A673 (cell line): ENCODE measurements at regions not wholly inside any gene's neighbourhood (a gene's known extent, or its start where the extent isn't known, plus 50 kb on each side); places are given as distances from the start of the nearest gene placed in this dataset.

ENCODE experiments used
- BruUV-seq: library from RNA; stranded (reverse); fragments of 400-500 nt; replicated peaks from 2 replicates; lab custom pipeline; 2021; lab: Mats Ljungman, UMichigan
- CTCF ChIA-PET: fragments of 300-600 bp; sonication (Branson Sonifier 250); formaldehyde crosslinking; loops from one replicate; lab custom pipeline; 2022; ENCODE audit warnings: antibody characterized with exemption; lab: Charles Lee
- POLR2A ChIA-PET: fragments of 300-600 bp; sonication (Branson Sonifier 250); formaldehyde crosslinking; loops from one replicate; lab custom pipeline; 2022; ENCODE audit warnings: antibody characterized with exemption; ENCODE audit not compliant: low non-redundant PET; lab: Charles Lee
- DNase-seq: peaks from one replicate; pipeline ENCODE4 v3.0.0-alpha.2; 2015; ENCODE audit warnings: low spot score
- H3K27ac ChIP-seq: fragments of 200-600 bp; sonication (generic); 2 replicates; pipeline ENCODE4 v1.5.1; 2016; ENCODE audit warnings: mixed run types, low read depth, mild to moderate bottlenecking, mixed read lengths, antibody characterized with exemption, low read length; ENCODE audit not compliant: poor library complexity, severe bottlenecking
- H3K27me3 ChIP-seq: fragments of 200-600 bp; sonication (generic); replicated peaks from 2 replicates; pipeline ENCODE4 v1.6.1; 2017; ENCODE audit warnings: mixed run types, low read depth, mild to moderate bottlenecking, mixed read lengths, antibody characterized with exemption, low read length; ENCODE audit not compliant: insufficient read depth, poor library complexity
- H3K36me3 ChIP-seq: fragments of 200-600 bp; sonication (generic); 2 replicates; pipeline ENCODE4 v1.6.1; 2016; ENCODE audit warnings: mixed run types, mild to moderate bottlenecking, mixed read lengths, antibody characterized with exemption, low read length; ENCODE audit not compliant: insufficient read depth, poor library complexity, severe bottlenecking
- H3K4me1 ChIP-seq: fragments of 200-600 bp; sonication (generic); 2 replicates; pipeline ENCODE4 v1.6.1; 2017; ENCODE audit warnings: mixed run types, mild to moderate bottlenecking, mixed read lengths, antibody characterized with exemption, low read length; ENCODE audit not compliant: insufficient read depth, poor library complexity, severe bottlenecking
- H3K4me3 ChIP-seq: fragments of 200-600 bp; sonication (generic); 2 replicates; pipeline ENCODE4 v1.5.1; 2016; ENCODE audit warnings: low read depth, mixed run types, mild to moderate bottlenecking, mixed read lengths, low read length; ENCODE audit not compliant: poor library complexity, severe bottlenecking
- H3K9me3 ChIP-seq: fragments of 200-600 bp; sonication (generic); 2 replicates; pipeline ENCODE4 v1.6.1; 2016; ENCODE audit warnings: mixed run types, low read depth, mild to moderate bottlenecking, mixed read lengths, antibody characterized with exemption, low read length; ENCODE audit not compliant: poor library complexity, severe bottlenecking
- EZH2 ChIP-seq: fragments of 200-600 bp; sonication (generic); IDR thresholded peaks from 2 replicates; pipeline ENCODE4 v1.6.1; 2017; ENCODE audit warnings: borderline replicate concordance, low read depth, mild to moderate bottlenecking, mixed read lengths, antibody characterized with exemption, low read length; ENCODE audit not compliant: poor library complexity, severe bottlenecking
- intact Hi-C: fragments of 100-400 bp; cut with micrococcal nuclease; formaldehyde crosslinking; loops from one replicate; pipeline ENCODE4 v1.10.0; 2022; ENCODE audit not compliant: unreplicated experiment
- TF ChIP-seq, protein P1 (sequence below): fragments of 300-800, 200-600 bp; sonication (generic); conservative IDR thresholded peaks from 2 replicates; pipeline ENCODE4 v1.5.1; 2017; ENCODE audit warnings: low read depth, mild to moderate bottlenecking, antibody characterized with exemption, low read length, moderate library complexity, mixed read lengths

DNA sequence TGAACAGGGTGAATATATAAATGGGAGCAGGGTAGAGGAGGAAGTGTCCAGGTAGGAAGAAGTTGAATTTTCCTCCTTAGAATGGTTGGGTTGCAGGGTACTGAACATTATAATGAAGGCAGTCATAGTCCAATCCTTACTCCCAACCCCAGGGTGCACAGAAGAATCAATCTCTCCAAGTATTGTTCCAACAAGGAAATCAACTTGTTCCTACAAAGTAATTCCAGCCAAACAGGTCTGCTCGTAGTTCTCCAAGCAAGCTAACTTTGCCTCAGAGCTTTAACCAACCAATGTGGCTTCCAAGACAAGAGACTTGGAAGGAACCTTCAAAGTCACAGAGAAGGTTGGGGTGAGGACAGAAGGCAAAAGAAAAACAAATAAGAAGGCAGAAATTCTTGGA, 527.2 kb downstream of the MED13L start:
- TF ChIP-seq EZH2: no peak
- TF ChIP-seq, protein P1, sequence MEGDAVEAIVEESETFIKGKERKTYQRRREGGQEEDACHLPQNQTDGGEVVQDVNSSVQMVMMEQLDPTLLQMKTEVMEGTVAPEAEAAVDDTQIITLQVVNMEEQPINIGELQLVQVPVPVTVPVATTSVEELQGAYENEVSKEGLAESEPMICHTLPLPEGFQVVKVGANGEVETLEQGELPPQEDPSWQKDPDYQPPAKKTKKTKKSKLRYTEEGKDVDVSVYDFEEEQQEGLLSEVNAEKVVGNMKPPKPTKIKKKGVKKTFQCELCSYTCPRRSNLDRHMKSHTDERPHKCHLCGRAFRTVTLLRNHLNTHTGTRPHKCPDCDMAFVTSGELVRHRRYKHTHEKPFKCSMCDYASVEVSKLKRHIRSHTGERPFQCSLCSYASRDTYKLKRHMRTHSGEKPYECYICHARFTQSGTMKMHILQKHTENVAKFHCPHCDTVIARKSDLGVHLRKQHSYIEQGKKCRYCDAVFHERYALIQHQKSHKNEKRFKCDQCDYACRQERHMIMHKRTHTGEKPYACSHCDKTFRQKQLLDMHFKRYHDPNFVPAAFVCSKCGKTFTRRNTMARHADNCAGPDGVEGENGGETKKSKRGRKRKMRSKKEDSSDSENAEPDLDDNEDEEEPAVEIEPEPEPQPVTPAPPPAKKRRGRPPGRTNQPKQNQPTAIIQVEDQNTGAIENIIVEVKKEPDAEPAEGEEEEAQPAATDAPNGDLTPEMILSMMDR: no peak
- BruUV-seq: no TSS peak
- intact Hi-C loops: loop anchor here (5.0 kb wide), 1 partner anchor 1768 kb away; no protein-coding TSS in a partner anchor
- Histone ChIP-seq H3K27ac (no peak overlapping the region), H3K27me3 (peaks cover 13% of the 10 kb centered on the region), H3K9me3 (no peaks in the 10 kb centered on the region), H3K4me3 (no peak overlapping the region), H3K4me1 (no peaks in the 10 kb centered on the region), H3K36me3 (no peaks in the 10 kb centered on the region)
- ChIA-PET CTCF (interaction anchor here (0.6 kb wide), 1 partner anchor 1066 kb away, joined by 7 read pairs; no protein-coding TSS in a partner anchor), POLR2A (no interaction called here)
- DNase-seq: no peak

DNA sequence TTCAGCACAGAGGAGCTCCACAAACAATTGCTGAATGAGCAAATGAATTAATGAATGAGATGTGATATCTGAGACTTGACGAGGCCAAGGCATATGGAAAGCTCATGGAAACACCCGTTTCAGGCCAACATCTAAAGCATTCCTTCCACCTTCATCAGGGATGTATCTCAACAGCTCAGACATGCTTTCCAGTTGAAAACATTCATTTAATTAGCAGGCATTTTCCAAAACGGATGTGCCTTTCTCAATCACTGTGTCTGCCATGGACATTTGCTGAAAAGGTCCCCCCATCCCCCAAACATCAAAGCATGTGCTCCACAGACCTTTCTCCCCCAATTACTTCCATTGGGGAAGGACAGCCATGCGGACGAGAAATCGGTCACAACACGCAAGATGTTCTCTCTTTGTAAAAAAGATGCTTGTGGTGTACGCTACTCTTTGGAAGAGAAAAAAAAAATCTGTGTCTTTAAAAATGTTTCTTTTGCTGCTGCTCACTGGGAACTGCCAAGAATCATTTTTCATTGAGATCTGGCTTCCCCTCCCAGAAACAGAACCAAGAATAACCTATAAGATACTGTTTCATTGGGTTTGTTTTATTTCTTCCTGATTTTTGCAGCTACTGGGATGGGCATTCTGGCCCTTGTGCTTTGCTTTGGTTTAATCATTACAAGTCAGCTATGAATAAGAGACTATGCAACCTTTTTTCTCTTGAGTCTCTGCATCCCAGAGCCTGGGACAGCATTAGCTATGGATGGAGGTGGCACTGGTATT, 528.2 kb downstream of the MED13L start:
- Histone ChIP-seq H3K36me3 (no peaks in the 10 kb centered on the region), H3K27me3 (peaks cover 2% of the 10 kb centered on the region), H3K9me3 (no peaks in the 10 kb centered on the region), H3K4me3 (no peak overlapping the region), H3K4me1 (no peaks in the 10 kb centered on the region), H3K27ac (no peak overlapping the region)
- intact Hi-C loops: no loop called here
- BruUV-seq: no TSS peak
- no peak for TF ChIP-seq EZH2
- TF ChIP-seq, protein P1: no peak
- ChIA-PET POLR2A (no interaction called here), CTCF (no interaction called here)
- DNase-seq: no peak

DNA sequence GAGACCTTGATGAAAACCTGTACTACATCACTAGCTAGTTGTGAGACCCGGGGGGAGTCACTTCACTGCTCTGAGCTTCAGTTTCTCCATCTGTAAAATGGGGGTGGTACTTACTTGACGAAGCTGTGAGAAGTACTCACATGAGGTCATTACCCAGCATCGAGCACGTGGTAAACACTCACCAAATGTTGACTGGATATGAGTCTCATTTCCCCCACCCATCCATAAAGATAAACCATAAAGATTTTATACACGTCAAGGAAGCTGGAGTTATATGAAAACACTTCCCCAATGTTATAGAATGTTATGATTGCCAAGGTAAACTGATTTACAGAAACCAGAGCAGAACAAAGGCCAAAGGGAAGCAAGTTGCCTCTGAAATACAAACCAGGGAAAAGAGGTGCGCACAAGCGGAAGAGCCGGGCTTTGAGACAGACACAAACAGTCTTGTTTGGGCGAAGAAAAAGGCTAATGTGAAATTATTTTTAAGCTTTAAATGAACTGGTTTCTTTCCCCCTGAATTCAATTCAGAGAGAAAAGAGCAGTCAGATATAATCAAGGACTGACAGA, 536.8 kb downstream of the MED13L start:
- Histone ChIP-seq H3K27me3 (no peaks in the 10 kb centered on the region), H3K4me1 (no peaks in the 10 kb centered on the region), H3K4me3 (no peak overlapping the region), H3K36me3 (no peaks in the 10 kb centered on the region), H3K27ac (no peak overlapping the region), H3K9me3 (no peaks in the 10 kb centered on the region)
- no TSS peak for BruUV-seq
- ChIA-PET POLR2A (no interaction called here), CTCF (no interaction called here)
- TF ChIP-seq, protein P1: no peak
- TF ChIP-seq EZH2: no peak
- no peak for DNase-seq
- intact Hi-C loops: no loop called here
